Caco-2 (cell line): ENCODE measurements at regions not wholly inside any gene's neighbourhood (a gene's known extent, or its start where the extent isn't known, plus 50 kb on each side); places are given as distances from the start of the nearest gene placed in this dataset.

Source experiments
- BruUV-seq: library from RNA; stranded (reverse); fragments of 400-500 nt; replicated peaks from 2 replicates; lab custom pipeline; 2021; lab: Mats Ljungman, UMichigan
- CTCF ChIA-PET: fragments of 300-600 bp; sonication (Branson Sonifier 250); formaldehyde crosslinking; loops from one replicate; lab custom pipeline; 2022; ENCODE audit warnings: antibody characterized with exemption; lab: Charles Lee
- POLR2A ChIA-PET: fragments of 300-600 bp; sonication (Branson Sonifier 250); formaldehyde crosslinking; loops from one replicate; lab custom pipeline; 2022; ENCODE audit warnings: antibody characterized with exemption; lab: Charles Lee
- DNase-seq, 2 experiments: peaks; one replicate each; pipeline versions ENCODE4 v3.0.0 to v3.0.0-alpha.2; 2020 to 2022
- H3K27me3 ChIP-seq: replicated peaks from 2 replicates; pipeline ENCODE4 v1.6.0; 2011; ENCODE audit warnings: low read length; ENCODE audit not compliant: control insufficient read depth, insufficient read depth
- H3K36me3 ChIP-seq: 2 replicates; pipeline ENCODE4 v1.5.1; 2011; ENCODE audit warnings: low read length; ENCODE audit not compliant: control insufficient read depth, insufficient read depth
- H3K4me1 ChIP-seq: fragments of 250-450 bp; sonication (Bioruptor Pico); 2 replicates; pipeline ENCODE4 v1.5.1; 2020; ENCODE audit warnings: mild to moderate bottlenecking
- H3K4me3 ChIP-seq: 2 replicates; pipeline ENCODE4 v1.5.1; 2011; ENCODE audit warnings: low read depth, mild to moderate bottlenecking, control low read depth, low read length
- H3K9me3 ChIP-seq: fragments of 250-450 bp; sonication (Bioruptor Pico); 2 replicates; pipeline ENCODE4 v1.5.1; 2020; ENCODE audit warnings: mild to moderate bottlenecking, moderate library complexity
- H3K27ac Mint-ChIP-seq: one replicate; pipeline ENCODE4 v1.8.0; 2022; ENCODE audit warnings: mixed read lengths; ENCODE audit not compliant: unreplicated experiment
- H3K27me3 Mint-ChIP-seq: one replicate; pipeline ENCODE4 v1.8.0; 2022; ENCODE audit warnings: mixed read lengths; ENCODE audit not compliant: insufficient read depth, unreplicated experiment
- H3K36me3 Mint-ChIP-seq: one replicate; pipeline ENCODE4 v1.8.0; 2022; ENCODE audit warnings: mild to moderate bottlenecking, mixed read lengths; ENCODE audit not compliant: insufficient read depth, unreplicated experiment
- H3K4me1 Mint-ChIP-seq: one replicate; pipeline ENCODE4 v1.8.0; 2022; ENCODE audit warnings: low read depth, mixed read lengths; ENCODE audit not compliant: unreplicated experiment
- H3K4me3 Mint-ChIP-seq: one replicate; pipeline ENCODE4 v1.8.0; 2022; ENCODE audit warnings: mild to moderate bottlenecking, moderate library complexity, mixed read lengths; ENCODE audit not compliant: unreplicated experiment
- H3K9me3 Mint-ChIP-seq: one replicate; pipeline ENCODE4 v1.8.0; 2022; ENCODE audit warnings: mixed read lengths; ENCODE audit not compliant: unreplicated experiment
- intact Hi-C: fragments of 100-400 bp; cut with micrococcal nuclease; formaldehyde crosslinking; loops from one replicate; pipeline ENCODE4 v1.10.0; 2022; ENCODE audit not compliant: unreplicated experiment
- TF ChIP-seq, protein P1 (sequence below), 2 experiments: fragments of 200-600 bp in 1 of 2; IDR thresholded peaks; 1 replicate in 1 of 2; 2 replicates in 1 of 2; pipeline versions ENCODE4 v1.5.1 to v1.8.0; 2011 to 2022; ENCODE audit warnings: antibody characterized with exemption in 1 of 2, control low read depth in 1 of 2, inconsistent platforms in 1 of 2, low read depth in 1 of 2, low read length in 1 of 2, mild to moderate bottlenecking in 1 of 2, moderate library complexity in 1 of 2; ENCODE audit not compliant: insufficient read depth in 1 of 2, severe bottlenecking in 1 of 2, unreplicated experiment in 1 of 2

GRCh38 chr15:94791510-94791909 is 560.1 kb downstream of the MCTP2 start:
- Histone ChIP-seq H3K9me3 (no peaks in the 10 kb centered on the region), H3K4me3 (no peak overlapping the region), H3K4me1 (no peaks in the 10 kb centered on the region), H3K36me3 (no peaks in the 10 kb centered on the region), H3K27me3 (no peaks in the 10 kb centered on the region)
- H3K9me3 Mint-ChIP-seq: no peaks in the 10 kb centered on the region
- intact Hi-C loops: no loop called here
- ChIA-PET CTCF (interaction anchor here (0.7 kb wide), 1 partner anchor 150 kb away, joined by 3 read pairs; no protein-coding TSS in a partner anchor), POLR2A (no interaction called here)
- H3K4me1 Mint-ChIP-seq: no peaks in the 10 kb centered on the region
- H3K36me3 Mint-ChIP-seq: no peaks in the 10 kb centered on the region
- TF ChIP-seq, protein P1, sequence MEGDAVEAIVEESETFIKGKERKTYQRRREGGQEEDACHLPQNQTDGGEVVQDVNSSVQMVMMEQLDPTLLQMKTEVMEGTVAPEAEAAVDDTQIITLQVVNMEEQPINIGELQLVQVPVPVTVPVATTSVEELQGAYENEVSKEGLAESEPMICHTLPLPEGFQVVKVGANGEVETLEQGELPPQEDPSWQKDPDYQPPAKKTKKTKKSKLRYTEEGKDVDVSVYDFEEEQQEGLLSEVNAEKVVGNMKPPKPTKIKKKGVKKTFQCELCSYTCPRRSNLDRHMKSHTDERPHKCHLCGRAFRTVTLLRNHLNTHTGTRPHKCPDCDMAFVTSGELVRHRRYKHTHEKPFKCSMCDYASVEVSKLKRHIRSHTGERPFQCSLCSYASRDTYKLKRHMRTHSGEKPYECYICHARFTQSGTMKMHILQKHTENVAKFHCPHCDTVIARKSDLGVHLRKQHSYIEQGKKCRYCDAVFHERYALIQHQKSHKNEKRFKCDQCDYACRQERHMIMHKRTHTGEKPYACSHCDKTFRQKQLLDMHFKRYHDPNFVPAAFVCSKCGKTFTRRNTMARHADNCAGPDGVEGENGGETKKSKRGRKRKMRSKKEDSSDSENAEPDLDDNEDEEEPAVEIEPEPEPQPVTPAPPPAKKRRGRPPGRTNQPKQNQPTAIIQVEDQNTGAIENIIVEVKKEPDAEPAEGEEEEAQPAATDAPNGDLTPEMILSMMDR (IDR thresholded peaks at IDR 0.05; ENCODE audit: insufficient read depth in 1 of 2, low read depth in 1 of 2, low read length in 1 of 2, severe bottlenecking in 1 of 2, unreplicated experiment in 1 of 2): no peak
- no TSS peak for BruUV-seq
- H3K4me3 Mint-ChIP-seq: no peak overlapping the region
- no peak for DNase-seq
- H3K27ac Mint-ChIP-seq: no peak overlapping the region
- H3K27me3 Mint-ChIP-seq: no peaks in the 10 kb centered on the region

GRCh38 chr15:94792196-94792595 is 560.8 kb downstream of the MCTP2 start:
- Mint-ChIP-seq H3K27ac (no peak overlapping the region), H3K27me3 (no peaks in the 10 kb centered on the region), H3K9me3 (no peaks in the 10 kb centered on the region), H3K36me3 (no peaks in the 10 kb centered on the region), H3K4me3 (no peak overlapping the region), H3K4me1 (no peaks in the 10 kb centered on the region)
- BruUV-seq: no TSS peak
- POLR2A ChIA-PET: no interaction called here
- Histone ChIP-seq H3K4me3 (no peak overlapping the region), H3K36me3 (no peaks in the 10 kb centered on the region), H3K9me3 (no peaks in the 10 kb centered on the region), H3K27me3 (no peaks in the 10 kb centered on the region), H3K4me1 (no peaks in the 10 kb centered on the region)
- DNase-seq: no peak
- CTCF ChIA-PET: no interaction called here
- intact Hi-C loops: no loop called here
- TF ChIP-seq, protein P1 (IDR thresholded peaks at IDR 0.05; ENCODE audit: insufficient read depth in 1 of 2, low read depth in 1 of 2, low read length in 1 of 2, severe bottlenecking in 1 of 2, unreplicated experiment in 1 of 2): no peak

DNA sequence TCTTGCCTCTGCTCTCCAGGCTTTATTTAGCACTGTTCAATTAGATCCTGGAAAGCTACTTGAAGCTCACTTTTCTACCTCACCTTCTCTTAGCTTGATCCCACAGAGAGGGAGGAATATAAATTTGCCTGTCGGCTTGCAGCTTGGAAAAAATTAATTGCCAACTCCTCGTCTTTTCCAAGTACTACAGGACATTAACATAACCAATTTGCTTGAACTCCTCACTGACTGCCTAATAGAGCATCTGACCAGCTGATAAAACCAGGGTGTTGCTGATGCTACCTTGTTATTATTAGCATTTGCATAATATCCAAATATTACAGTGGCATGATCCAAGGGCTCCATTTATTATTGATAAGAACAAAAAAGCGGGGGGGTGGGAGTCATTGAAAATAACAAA is 561.8 kb downstream of the MCTP2 start:
- BruUV-seq: no TSS peak
- ChIA-PET CTCF (no interaction called here), POLR2A (interaction anchor here (0.6 kb wide), 1 partner anchor 1812 kb away, joined by 3 read pairs; no protein-coding TSS in a partner anchor)
- Histone ChIP-seq H3K4me3 (no peak overlapping the region), H3K9me3 (peaks cover 2% of the 10 kb centered on the region; the same call in 1 of the 2 replicates), H3K36me3 (no peaks in the 10 kb centered on the region), H3K4me1 (no peaks in the 10 kb centered on the region), H3K27me3 (no peaks in the 10 kb centered on the region)
- H3K27me3 Mint-ChIP-seq: no peaks in the 10 kb centered on the region
- H3K9me3 Mint-ChIP-seq: no peaks in the 10 kb centered on the region
- no peak overlapping the region for H3K27ac Mint-ChIP-seq
- TF ChIP-seq, protein P1 (IDR thresholded peaks at IDR 0.05; ENCODE audit: insufficient read depth in 1 of 2, low read depth in 1 of 2, low read length in 1 of 2, severe bottlenecking in 1 of 2, unreplicated experiment in 1 of 2): no peak
- intact Hi-C loops: no loop called here
- H3K36me3 Mint-ChIP-seq: no peaks in the 10 kb centered on the region
- no peaks in the 10 kb centered on the region for H3K4me1 Mint-ChIP-seq
- no peak for DNase-seq
- H3K4me3 Mint-ChIP-seq: no peak overlapping the region
